ENCODE measurements at regions not wholly inside any gene's neighbourhood (a gene's known extent, or its start where the extent isn't known, plus 50 kb on each side); places are given as distances from the start of the nearest gene placed in this dataset.

DNA sequence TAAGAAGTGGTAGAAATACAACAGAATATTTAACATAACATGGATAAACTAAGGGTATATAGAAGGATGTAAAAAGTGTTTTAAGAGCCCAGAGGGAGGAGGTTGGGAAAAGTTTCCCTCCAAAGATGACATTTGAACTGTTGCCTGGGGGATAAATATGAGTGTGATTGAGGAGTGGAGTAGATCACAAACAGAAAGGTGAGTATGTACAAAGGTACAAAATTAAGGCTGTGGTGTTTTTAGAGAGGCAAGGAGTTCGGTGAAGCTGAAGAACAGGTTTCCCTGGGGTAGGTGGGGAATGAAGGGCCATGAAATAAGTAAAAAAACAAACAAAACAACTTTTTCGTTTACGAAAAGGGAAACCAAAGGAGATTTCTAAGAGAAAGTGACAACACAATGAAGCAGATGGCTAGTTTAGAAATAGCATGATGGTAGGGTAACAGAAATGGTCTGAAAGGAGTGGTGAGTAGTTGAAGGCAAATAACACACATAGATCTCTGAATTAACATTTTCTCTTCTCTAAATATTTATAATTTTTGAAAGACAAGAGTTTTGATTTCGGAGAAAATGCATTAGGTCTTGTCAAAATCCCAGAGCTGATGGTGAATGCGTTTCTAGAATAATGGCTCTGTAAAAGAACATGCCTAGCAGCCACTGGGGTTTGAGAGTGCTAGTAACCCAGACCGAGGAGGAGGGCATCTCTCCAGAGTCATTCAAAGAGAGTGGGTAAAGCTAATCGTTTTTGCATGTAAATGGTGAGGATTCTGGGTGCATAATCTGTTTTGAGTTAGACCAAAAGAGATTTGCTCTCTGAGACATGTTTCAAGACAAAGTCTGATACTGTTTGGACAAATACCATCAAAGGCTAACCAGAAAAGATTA, 240.4 kb upstream of the DCN start:
- DNase-seq (ENCODE audit: low read depth in 2 of 3, low spot score in 2 of 3), result no peak

DNA sequence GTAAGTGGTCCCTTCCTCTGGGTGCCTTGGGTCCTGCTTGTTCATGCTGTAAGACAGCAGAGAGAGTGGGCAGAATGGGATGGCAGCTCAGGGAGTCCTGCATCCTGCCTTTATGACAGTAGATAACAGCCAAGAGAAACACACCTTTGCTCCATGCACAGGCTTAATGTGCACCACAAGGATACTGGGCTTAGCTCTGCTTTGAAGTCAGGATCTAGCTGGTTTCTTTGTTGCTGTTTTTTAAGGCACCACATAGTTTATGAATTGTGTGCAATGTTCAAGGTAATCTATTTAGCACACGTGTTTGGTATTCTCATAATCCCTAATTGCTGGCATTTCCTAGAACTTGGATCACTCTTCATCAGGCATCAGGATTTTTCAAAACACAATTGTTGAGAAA, 239.5 kb upstream of the DCN start:
- DNase-seq (ENCODE audit: low read depth in 2 of 3, low spot score in 2 of 3), result no peak

DNA sequence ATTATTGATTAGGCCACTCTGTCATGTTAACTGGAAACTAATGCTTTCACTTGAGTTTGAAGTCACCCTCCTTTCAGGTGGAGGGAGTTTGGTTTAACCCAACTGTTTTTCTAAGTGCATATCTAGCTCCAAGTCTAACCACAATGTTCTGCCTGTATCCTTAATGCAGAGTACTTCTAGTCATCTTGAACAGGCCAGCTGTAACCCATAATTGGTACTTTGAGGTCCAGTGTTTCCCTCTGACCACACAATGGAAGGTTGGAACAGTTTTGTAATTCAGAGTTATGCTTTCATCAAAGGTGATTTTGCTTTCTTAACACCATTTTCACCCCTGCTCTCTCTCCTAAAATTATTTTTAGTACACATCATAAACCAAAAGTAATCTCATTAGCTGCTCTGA, 237.2 kb upstream of the DCN start:
- no peak for DNase-seq (ENCODE audit: low read depth in 2 of 3, low spot score in 2 of 3)

DNA sequence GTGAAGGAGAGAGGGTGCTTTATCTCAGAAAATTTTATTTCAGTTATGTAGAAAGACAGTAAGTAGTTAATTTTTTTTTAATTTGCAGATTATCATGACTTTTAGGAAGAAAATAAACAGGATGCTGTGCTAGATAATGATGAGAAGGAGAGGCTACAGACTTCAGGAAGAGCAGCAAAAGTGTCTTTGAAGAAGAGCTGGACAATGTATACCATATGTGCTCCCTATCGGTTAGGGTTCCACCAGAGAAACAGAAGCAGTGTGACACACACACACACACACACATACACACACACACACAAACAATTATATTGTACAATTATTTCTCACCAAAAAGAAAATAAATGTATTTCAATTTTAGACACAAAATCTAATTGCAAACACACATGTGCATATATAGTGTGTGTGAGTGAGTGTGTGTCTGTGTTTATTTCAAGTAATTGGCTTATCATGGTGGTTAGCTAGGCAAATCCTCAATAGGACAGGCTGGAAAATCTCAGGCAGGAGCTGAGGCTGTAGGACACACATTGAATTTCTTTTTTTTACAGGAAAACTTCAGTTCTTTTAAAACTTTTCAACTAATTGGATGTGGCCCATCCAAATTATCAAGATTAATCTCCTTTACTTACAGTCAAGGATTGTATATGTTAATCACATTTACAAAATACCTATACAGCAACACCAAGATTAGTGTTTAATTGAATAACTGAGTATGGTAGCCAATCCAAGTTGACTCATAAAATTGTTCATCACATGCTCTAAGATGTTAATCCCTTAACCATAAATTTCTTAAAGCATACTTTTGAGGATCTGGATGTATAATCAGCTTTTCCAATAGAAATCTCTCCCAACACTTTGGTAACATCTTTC, 235.8 kb upstream of the DCN start:
- no peak for DNase-seq (ENCODE audit: low read depth in 2 of 3, low spot score in 2 of 3)

DNA sequence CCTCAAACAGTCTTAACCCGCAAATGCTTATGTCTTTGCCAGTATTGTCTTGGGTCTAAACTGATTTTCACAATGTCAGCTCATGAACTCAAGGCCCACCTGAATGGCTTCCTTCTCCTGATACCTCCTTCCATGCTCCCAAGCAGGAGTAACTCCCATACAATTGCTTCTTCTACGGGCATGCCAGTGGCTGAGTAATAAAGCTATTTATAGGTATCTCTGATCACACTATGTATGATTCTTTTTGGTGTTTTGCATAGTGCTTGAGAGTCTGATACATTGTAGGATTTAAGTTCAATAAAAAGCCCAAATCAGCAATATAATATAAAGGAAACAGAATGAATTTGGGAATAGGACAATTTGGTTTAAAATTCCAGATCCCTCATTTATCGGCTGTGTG, 235.0 kb upstream of the DCN start:
- DNase-seq (ENCODE audit: low read depth in 2 of 3, low spot score in 2 of 3), result no peak

DNA sequence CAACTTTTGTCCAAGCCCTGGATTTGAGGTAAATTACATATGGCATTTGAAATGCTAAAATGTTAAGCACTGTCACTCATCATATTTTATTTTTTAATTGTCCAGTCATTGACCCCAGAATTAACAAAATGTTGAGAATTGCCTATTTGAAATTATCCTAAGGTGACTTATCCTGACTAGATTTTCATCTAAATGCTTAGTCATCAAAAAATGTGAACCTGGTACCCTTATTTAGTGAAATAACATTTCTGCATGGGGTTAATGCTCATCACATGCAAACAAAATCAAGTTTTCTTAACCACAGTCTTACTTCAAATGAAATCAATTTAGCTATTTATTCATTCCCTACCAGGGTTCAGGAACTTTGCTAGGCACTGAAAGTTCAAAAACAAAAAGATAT, 232.0 kb upstream of the DCN start:
- DNase-seq (ENCODE audit: low read depth in 2 of 3, low spot score in 2 of 3), result no peak

DNA sequence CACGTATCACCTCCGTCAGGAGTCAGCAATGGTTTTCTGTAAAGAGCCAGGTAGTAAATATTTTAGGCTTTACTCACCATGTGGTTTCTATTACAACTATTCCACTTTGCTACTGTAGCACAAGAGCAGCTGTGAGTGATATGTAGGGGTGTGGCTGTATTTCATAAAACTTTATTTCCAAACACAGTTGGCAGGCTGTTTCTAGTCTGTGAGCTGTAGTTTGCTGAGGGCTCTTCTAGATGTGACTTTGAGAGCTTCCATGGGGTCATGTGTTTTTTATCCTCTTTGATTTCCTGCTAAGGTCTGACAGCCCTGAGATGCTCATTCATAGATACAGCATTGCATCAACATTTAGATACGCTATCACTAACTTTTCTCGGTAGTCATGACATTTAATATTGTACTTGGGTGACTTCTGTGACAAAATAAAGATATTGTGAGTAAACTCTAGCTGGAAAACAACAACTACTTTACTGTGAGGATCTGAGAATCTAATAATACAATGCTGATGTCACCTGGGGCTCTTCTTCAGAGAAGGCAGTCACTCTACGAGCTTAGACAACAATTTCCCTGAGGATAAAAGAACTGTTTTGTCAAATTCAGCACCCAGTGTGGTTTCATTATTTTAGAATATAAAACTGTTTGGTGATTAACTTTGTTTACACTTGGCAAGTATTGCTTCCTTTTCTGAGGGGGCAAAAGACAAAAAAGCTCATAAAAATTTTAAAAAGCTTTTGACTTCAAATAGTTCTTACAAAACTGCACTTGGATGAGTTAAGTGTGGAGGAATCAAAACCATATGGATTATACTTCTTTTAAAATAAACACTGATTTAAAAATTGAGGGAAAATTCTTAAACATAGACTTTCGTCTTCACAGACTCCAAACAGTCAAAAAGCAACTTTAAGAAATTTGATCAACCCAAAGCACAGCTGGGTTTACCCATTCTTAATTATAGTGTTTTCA, 231.2 kb upstream of the DCN start:
- DNase-seq (ENCODE audit: low read depth in 2 of 3, low spot score in 2 of 3), result no peak

DNA sequence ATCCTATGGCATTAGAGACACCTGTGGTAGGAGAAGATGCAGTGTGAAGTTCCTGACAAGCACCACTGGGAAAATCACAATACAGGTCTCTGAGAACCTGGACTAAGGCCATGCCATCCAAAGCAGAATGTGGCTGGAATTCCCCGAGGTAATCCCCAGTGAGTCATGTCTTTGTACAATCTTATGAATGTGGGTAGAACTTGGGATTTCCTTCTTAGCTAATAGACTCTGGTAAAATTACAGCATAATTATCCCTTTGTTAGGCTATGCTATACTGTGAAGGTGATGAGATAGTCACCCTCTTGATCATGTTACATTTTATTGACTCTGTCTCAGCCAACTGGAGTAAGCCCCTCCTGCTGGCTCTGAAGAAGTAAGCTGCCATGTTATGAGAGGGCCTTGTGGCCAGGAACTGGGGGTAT, 224.3 kb upstream of the DCN start:
- no peak for DNase-seq (ENCODE audit: low read depth in 2 of 3, low spot score in 2 of 3)

DNA sequence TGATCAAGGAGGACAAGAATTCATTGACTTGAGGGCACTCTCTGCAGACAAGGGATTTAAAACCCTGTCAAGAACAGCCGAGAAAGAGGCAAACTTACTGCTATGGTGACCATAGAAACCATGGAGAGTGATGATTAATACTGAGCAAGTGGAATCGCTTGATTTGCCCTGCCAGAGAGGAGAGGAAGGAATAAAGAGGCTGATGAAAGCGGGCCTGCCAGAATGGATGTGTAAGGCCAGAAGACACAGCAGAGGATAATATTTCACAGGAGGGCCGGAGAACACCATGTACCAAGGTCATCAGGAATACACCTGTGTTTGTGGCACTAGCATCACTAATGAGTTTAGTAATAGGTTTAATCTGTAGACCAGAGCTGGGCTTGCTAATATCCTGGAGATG, 221.8 kb upstream of the DCN start:
- DNase-seq (ENCODE audit: low read depth in 2 of 3, low spot score in 2 of 3), result no peak

DNA sequence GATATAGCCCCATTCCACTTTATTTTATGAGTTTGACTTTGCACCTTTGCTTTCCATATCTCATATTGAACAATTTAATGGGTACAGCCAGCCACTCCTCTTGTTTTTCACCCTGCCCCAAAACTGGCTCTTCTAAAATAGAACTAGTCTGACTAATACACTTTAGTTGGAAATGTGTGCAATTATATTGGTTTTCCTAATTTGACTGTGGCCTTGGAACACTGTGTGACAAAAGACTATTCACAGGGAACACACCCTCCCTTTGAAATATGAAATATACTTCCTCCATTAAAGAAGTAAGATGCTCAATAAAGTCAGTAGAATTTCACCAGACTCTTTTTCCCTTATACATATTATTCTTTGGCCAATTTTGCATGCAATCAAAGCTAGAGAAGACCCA, 218.6 kb upstream of the DCN start:
- no peak for DNase-seq (ENCODE audit: low read depth in 2 of 3, low spot score in 2 of 3)

DNA sequence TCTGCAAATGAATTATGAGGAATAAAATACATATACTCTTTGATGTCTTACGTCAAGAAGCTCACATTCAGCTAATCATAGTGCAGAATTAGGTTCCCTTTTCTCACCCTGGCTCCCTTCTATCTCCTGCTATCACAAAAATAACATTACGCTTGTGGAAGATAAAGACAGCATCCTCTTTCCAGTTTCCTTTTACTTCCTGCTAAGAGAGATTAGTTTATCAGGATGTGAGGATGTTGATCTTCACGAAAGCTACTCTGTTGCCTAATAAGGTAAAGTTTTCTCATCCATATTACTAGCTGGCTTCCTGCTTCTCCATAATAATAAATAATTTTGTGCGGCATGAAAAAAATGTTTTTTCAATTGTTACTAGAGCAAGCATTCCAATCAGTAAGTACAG, 217.7 kb upstream of the DCN start:
- DNase-seq (ENCODE audit: low read depth in 2 of 3, low spot score in 2 of 3), result no peak

DNA sequence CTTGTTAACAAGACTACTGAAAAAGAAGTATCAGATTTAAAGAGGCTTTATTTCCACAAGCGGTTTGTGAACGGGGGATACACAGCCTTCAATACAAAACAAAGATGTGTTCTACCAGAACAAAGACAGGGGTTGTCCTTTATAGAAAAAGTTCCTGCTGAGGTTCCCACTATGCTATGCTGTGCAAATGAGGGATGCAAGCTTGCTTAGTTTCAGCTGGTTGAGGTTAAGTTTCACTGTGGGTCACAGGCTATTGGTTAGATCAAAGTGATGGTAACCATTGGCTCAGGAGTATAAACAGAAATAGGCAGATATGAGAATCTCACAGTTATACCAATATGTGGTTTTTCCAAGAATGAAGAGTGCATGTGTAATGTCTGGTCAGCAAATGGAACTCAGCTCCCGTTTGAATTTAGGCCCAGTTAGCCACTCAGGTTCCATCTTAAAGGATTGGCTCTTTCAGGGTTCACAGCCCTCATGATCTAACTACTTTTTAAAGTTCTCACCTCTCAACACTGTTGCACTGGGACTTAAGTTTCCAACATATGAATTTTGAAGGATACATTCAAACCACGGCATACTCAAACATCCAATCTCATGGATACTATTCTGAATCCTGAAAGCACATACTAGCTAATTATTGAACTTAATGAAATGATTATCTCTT, 215.4 kb upstream of the DCN start:
- no peak for DNase-seq (ENCODE audit: low read depth in 2 of 3, low spot score in 2 of 3)

DNA sequence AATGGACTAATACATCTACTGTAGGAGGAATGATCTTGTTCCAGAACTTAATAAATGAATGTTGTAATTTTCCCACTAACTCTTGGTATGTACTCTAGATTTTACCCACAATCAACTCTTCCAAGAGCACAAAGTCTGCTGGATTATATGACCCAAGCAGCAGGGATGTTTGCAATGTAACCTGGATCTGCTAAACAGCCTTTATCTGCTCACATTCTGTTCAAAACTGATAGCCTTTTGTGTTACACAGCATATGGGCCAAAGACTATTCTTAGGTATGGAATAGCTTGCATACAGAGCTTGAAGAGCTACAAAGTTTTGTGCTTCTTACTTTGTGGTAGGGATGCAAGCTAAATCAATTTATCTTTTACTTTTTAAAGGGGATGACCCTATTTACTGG, 213.7 kb upstream of the DCN start:
- no peak for DNase-seq (ENCODE audit: low read depth in 2 of 3, low spot score in 2 of 3)

DNA sequence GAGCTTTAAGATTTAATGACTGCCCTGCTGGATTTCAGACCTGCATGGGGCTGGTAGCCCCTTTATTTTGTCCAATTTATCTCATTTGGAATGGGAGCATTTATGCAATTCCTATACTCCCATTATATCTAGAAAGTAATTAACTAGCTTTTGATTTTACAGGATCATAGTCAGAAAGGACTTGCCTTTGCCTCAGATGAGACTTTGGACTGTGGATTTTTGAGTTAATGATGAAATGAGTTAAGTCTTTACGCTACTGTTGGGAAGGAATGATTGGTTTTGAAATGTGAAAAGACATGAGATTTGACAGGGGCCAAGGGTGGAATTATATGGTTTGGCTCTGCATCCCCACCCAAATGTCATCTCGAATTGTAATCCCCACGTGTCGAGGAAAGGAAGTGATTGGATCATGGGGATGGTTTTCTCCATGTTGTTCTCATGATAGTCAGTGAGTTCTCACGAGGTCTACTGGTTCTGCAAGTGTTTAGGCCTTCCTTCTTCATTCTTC, 213.1 kb upstream of the DCN start:
- DNase-seq (ENCODE audit: low read depth in 2 of 3, low spot score in 2 of 3), result no peak

DNA sequence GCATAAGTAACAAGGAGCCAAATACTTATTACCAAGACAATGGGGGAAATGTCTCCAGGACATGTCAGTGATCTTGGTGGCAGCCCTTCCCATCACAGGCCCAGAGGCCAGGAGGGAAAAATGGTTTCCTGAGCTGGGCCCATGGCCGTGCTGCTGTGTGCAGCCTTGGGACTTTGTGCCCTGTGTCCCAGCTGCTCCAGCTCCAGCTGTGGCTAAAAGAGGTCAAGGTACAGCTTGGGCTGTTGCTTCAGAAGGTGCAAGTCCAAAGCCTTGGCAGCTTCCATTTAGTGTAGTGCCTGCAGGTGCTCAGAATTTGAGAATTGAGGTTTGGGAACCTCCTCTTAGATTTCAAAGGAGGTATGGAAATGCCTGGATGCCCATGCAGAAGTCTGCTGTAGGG, 212.3 kb upstream of the DCN start:
- DNase-seq (ENCODE audit: low read depth in 2 of 3, low spot score in 2 of 3), result no peak

DNA sequence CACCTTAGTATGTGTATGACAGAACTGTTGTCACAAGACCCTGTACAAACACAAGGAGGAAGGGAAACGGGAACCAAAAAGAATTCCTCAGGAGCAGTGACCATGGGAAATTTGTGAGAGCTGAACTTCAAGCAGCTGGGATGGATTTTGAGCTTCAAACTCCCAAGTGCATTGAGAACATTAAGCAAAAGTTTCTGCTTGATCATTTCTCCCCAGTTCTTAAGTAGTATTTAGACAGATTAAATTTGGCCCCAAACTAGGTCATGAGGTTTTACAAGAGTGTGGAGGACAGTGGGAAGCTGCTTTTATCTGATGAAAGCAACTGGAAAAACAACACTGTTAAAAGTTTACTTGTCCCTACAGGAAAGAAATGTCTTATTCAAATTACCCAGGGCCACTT, 206.0 kb upstream of the DCN start:
- DNase-seq (ENCODE audit: low read depth in 2 of 3, low spot score in 2 of 3), result no peak

DNA sequence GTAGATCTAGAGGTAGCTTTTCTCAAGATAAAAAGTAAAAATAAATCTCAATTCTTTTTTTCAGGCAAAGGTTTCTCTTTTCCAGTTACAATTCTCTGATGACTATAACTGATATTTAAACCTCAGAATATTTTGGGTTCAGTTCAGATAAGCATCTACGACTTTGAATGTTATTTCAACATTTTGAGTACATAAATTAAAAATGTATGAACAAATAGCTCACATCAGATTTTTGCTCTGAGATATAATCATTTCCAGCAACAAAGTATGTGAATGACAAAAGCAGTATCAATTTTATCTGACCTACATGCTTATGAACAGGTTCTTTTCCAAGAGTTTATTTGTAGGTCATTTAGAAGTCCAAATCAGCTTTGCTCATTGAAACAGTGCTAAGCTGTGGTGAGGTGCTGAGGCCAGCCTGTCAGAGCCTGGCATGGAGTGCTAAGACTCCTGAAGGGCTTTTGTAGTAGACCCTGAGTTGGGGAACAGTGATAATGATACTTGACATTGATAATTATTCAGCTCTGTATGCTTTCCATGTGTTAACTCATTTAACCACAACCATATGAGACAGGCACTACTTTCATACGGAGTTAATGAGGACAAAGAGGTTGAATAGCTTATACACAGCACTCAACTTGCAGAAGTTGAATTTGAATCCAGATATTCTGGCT, 205.0 kb upstream of the DCN start:
- DNase-seq (ENCODE audit: low read depth in 2 of 3, low spot score in 2 of 3), result no peak

DNA sequence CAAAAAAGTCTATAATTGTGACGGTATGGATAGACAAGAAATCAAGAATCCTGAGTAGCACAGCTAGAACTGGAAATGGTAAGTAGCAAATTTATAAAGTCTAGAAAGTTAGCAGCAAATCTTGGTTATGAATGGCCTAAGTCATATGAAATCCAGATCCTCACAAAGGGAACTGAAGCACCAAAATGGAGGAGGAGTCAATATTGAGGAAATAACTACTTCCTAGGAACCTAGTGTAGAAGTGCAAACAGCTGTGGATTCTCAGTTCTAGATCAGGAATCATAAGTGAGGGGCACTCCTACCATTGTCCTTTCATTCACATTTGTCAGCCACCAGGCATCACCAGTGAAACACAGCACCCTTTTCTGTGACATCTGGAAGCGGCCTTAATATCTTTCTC, 202.2 kb upstream of the DCN start:
- no peak for DNase-seq (ENCODE audit: low read depth in 2 of 3, low spot score in 2 of 3)

DNA sequence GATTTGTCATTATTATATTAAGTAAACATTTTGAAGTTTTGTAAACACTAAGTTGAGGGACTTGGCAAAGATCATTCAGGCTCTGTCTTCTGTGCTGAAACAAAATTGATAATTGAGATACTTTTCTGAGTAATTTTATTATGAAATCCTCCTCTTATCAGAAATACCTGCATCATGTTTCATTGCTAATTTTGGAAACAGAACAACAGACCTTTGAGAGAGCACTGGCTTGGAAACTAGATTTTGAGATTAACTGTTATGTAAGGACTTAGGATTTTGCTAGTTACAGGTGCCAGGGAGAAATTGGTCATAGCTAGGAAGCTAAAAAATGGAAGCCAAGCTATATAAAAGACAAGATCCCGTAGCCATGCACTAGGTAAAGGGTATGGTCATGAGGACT, 201.7 kb upstream of the DCN start:
- no peak for DNase-seq (ENCODE audit: low read depth in 2 of 3, low spot score in 2 of 3)

DNA sequence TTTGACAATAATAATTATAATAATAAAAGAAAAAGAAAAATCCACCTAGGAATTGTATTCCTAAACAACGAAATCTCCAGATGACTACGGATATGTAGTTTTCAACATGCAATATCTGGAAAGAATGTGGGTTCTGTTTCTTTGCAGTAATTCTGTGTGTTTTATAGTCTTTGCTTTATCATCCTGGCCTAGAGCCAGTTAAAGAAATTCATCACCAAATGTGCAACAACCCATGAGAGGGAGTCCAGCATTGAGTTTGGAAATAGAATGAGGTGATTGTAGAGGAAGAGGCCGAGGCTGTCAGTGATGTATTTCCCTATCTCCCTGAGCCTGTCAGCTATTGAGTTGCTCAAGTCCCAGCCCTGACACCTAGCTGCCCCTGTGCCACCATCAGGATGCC, 200.5 kb upstream of the DCN start:
- DNase-seq (ENCODE audit: low read depth in 2 of 3, low spot score in 2 of 3), result no peak
